DOHH2 (cell line): ENCODE measurements at regions not wholly inside any gene's neighbourhood (a gene's known extent, or its start where the extent isn't known, plus 50 kb on each side); places are given as distances from the start of the nearest gene placed in this dataset.

Experiments
- H3F3A ChIP-seq: fragments of 200-600 bp; sonication (generic), shearing (Covaris generic); 2 replicates; pipeline ENCODE4 v1.6.0; 2016; ENCODE audit warnings: antibody characterized with exemption, mild to moderate bottlenecking; ENCODE audit not compliant: control insufficient read depth, insufficient read depth
- H3K27ac ChIP-seq: fragments of 200-600 bp; sonication (generic); 2 replicates; pipeline ENCODE4 v1.5.1; 2014; ENCODE audit warnings: low read depth, mild to moderate bottlenecking, low read length, moderate library complexity
- H3K27me3 ChIP-seq: fragments of 200-600 bp; sonication (generic); 2 replicates; pipeline ENCODE4 v1.6.1; 2014; ENCODE audit warnings: mild to moderate bottlenecking, low read length, mixed read lengths; ENCODE audit not compliant: control insufficient read depth
- H3K36me3 ChIP-seq: fragments of 200-600 bp; sonication (generic); 2 replicates; pipeline ENCODE4 v1.6.1; 2014; ENCODE audit warnings: mild to moderate bottlenecking, low read length, moderate library complexity, mixed read lengths; ENCODE audit not compliant: control insufficient read depth
- H3K4me1 ChIP-seq: fragments of 200-600 bp; sonication (generic); 2 replicates; pipeline ENCODE4 v1.6.1; 2014; ENCODE audit warnings: mild to moderate bottlenecking, low read length, mixed read lengths; ENCODE audit not compliant: control insufficient read depth
- H3K4me2 ChIP-seq: fragments of 200-600 bp; sonication (generic); 2 replicates; pipeline ENCODE4 v1.6.0; 2014; ENCODE audit warnings: mild to moderate bottlenecking, low read length, moderate library complexity
- H3K4me3 ChIP-seq: fragments of 200-600 bp; sonication (generic); 2 replicates; pipeline ENCODE4 v1.5.1; 2014; ENCODE audit warnings: mild to moderate bottlenecking, low read length, mixed read lengths
- H3K79me2 ChIP-seq: fragments of 200-600 bp; sonication (generic); 2 replicates; pipeline ENCODE4 v1.6.1; 2014; ENCODE audit warnings: mild to moderate bottlenecking, low read length, mixed read lengths; ENCODE audit not compliant: control insufficient read depth
- H3K9me2 ChIP-seq: fragments of 200-600 bp; sonication (generic); replicated peaks from 2 replicates; pipeline ENCODE4 v1.6.1; 2014; ENCODE audit warnings: mild to moderate bottlenecking, low read length, mixed read lengths; ENCODE audit not compliant: control insufficient read depth
- H3K9me3 ChIP-seq: fragments of 200-600 bp; sonication (generic); 2 replicates; pipeline ENCODE4 v1.6.1; 2014; ENCODE audit warnings: antibody characterized with exemption, low read length, mixed read lengths; ENCODE audit not compliant: control insufficient read depth, insufficient read depth
- H4K20me1 ChIP-seq: fragments of 200-600 bp; sonication (generic); 2 replicates; pipeline ENCODE4 v1.6.0; 2014; ENCODE audit warnings: low read depth, mild to moderate bottlenecking, antibody characterized with exemption, low read length, moderate library complexity; ENCODE audit not compliant: control insufficient read depth, insufficient read depth
- EZH2phosphoT487 ChIP-seq: fragments of 200-600 bp; sonication (generic); IDR thresholded peaks from 2 replicates; pipeline ENCODE4 v1.6.1; 2017; ENCODE audit warnings: borderline replicate concordance, mild to moderate bottlenecking, antibody characterized with exemption, low read length, moderate library complexity, mixed read lengths
- TF ChIP-seq, protein P1 (sequence below): fragments of 200-600 bp; sonication (generic); IDR thresholded peaks from one replicate; pipeline ENCODE4 v1.5.1; 2014; ENCODE audit warnings: antibody characterized with exemption, mild to moderate bottlenecking, low read depth, low read length; ENCODE audit not compliant: poor library complexity, severe bottlenecking

DNA sequence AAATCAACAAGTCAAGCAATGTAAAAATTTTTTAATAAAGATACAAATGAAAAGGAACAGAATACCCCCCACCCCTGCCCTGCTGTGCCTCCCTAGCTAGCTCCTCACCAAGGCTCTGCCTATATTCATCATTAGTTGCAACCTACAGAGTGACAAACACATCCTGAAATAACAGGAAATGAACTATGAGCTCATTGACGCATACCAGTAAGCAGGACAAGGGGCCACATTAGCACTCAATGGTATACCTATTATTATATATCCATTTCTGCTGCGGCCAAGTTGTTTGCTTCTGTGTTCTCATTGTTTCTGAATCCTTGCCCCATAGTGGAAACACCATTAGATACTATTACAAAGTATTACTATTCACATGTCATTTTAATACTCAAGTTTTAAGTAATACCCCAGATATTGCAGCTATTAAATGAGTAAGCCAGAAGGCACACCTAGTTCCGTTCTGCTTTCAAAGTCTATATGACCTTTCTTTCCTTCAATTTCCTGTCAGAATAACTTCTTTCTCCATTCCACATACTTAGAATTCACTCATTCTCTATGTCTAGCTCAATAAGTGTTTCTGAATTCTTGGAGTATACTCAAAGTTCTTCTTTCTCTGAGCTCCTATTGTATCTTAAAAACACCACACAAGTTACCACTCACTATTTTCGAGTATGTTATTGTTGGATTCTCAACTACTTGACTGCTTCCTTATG, 1214.9 kb downstream of the PLA2G4A start:
- Histone ChIP-seq H3K79me2 (no peaks in the 10 kb centered on the region), H3K9me3 (no peaks in the 10 kb centered on the region), H3K27ac (no peak overlapping the region), H3K4me1 (no peaks in the 10 kb centered on the region), H3K36me3 (no peaks in the 10 kb centered on the region), H4K20me1 (no peaks in the 10 kb centered on the region), H3K4me2 (no peak overlapping the region), H3K9me2 (no peaks in the 10 kb centered on the region), H3F3A (no peaks in the 10 kb centered on the region), H3K4me3 (no peak overlapping the region), H3K27me3 (no peaks in the 10 kb centered on the region)
- TF ChIP-seq EZH2phosphoT487 = no peak
- TF ChIP-seq, protein P1, sequence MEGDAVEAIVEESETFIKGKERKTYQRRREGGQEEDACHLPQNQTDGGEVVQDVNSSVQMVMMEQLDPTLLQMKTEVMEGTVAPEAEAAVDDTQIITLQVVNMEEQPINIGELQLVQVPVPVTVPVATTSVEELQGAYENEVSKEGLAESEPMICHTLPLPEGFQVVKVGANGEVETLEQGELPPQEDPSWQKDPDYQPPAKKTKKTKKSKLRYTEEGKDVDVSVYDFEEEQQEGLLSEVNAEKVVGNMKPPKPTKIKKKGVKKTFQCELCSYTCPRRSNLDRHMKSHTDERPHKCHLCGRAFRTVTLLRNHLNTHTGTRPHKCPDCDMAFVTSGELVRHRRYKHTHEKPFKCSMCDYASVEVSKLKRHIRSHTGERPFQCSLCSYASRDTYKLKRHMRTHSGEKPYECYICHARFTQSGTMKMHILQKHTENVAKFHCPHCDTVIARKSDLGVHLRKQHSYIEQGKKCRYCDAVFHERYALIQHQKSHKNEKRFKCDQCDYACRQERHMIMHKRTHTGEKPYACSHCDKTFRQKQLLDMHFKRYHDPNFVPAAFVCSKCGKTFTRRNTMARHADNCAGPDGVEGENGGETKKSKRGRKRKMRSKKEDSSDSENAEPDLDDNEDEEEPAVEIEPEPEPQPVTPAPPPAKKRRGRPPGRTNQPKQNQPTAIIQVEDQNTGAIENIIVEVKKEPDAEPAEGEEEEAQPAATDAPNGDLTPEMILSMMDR = no peak

- Histone ChIP-seq H3K27me3 (no peaks in the 10 kb centered on the region), H3K4me2 (no peak overlapping the region), H4K20me1 (no peaks in the 10 kb centered on the region), H3K9me2 (no peaks in the 10 kb centered on the region), H3K36me3 (no peaks in the 10 kb centered on the region), H3K4me1 (no peaks in the 10 kb centered on the region), H3K9me3 (no peaks in the 10 kb centered on the region), H3K4me3 (no peak overlapping the region), H3F3A (no peaks in the 10 kb centered on the region), H3K79me2 (no peaks in the 10 kb centered on the region), H3K27ac (no peak overlapping the region)
- TF ChIP-seq, protein P1 = no peak
- no peak for TF ChIP-seq EZH2phosphoT487
These were observed 1221.5 kb downstream of the PLA2G4A start for GRCh38 chr1:188050250-188050649.

GRCh38 chr1:188056011-188056410, 1227.3 kb downstream of the PLA2G4A start:
- Histone ChIP-seq H3K4me1 (no peaks in the 10 kb centered on the region), H3K9me3 (no peaks in the 10 kb centered on the region), H3K36me3 (no peaks in the 10 kb centered on the region), H3K79me2 (no peaks in the 10 kb centered on the region), H4K20me1 (no peaks in the 10 kb centered on the region), H3K9me2 (no peaks in the 10 kb centered on the region), H3F3A (no peaks in the 10 kb centered on the region), H3K27me3 (no peaks in the 10 kb centered on the region), H3K27ac (no peak overlapping the region), H3K4me3 (no peak overlapping the region), H3K4me2 (no peak overlapping the region)
- TF ChIP-seq, protein P1 = no peak
